CD4-positive, alpha-beta memory T cell (primary cell): ENCODE measurements at regions not wholly inside any gene's neighbourhood (a gene's known extent, or its start where the extent isn't known, plus 50 kb on each side); places are given as distances from the start of the nearest gene placed in this dataset.

ENCODE experiments used
- CTCF ChIA-PET: fragments of 350-600 bp; sonication (Branson Sonifier 250); formaldehyde crosslinking; loops from one replicate; lab custom pipeline; 2021; ENCODE audit warnings: inconsistent platforms; ENCODE audit not compliant: partially characterized antibody; lab: Charles Lee
- POLR2A ChIA-PET: fragments of 350-600 bp; sonication (Branson Sonifier 250); formaldehyde crosslinking; loops from one replicate; lab custom pipeline; 2021; ENCODE audit not compliant: partially characterized antibody; lab: Charles Lee
- DNase-seq, 5 donors: peaks; one replicate each; pipeline versions ENCODE4 v3.0.0 to v3.0.0-alpha.2; 2020 to 2022; ENCODE audit warnings: mixed read lengths in 1 of 5
- H3K27ac ChIP-seq: one replicate; pipeline ENCODE4 v1.7.0; 2013; ENCODE audit warnings: low read depth, low read length
- H3K27me3 ChIP-seq: 2 replicates; pipeline ENCODE4 v1.7.0; 2013; ENCODE audit warnings: mild to moderate bottlenecking, low read length, moderate library complexity; ENCODE audit not compliant: insufficient read depth
- H3K36me3 ChIP-seq: 2 replicates; pipeline ENCODE4 v1.7.0; 2013; ENCODE audit warnings: mild to moderate bottlenecking, low read length, moderate library complexity; ENCODE audit not compliant: insufficient read depth
- H3K4me1 ChIP-seq: 2 replicates; pipeline ENCODE4 v1.7.0; 2013; ENCODE audit warnings: mild to moderate bottlenecking, low read length, moderate library complexity; ENCODE audit not compliant: insufficient read depth
- H3K4me3 ChIP-seq, 2 donors: one replicate each; pipeline ENCODE4 v1.7.0; 2013; ENCODE audit warnings: low read length in 2 of 2, mild to moderate bottlenecking in 1 of 2
- H3K9me3 ChIP-seq, 2 donors: one replicate each; pipeline ENCODE4 v1.7.0; 2013; ENCODE audit warnings: low read length in 2 of 2, control low read depth in 1 of 2; ENCODE audit not compliant: control insufficient read depth in 1 of 2
- H3K27ac Mint-ChIP-seq, 7 donors: one replicate each; pipeline ENCODE4 v1.8.0; 2020 to 2021; ENCODE audit warnings: mixed read lengths in 7 of 7, mild to moderate bottlenecking in 6 of 7, inconsistent platforms in 3 of 7, moderate library complexity in 3 of 7
- H3K27me3 Mint-ChIP-seq, 2 donors: one replicate each; pipeline ENCODE4 v1.8.0; 2020 to 2021; ENCODE audit warnings: mixed read lengths in 2 of 2
- H3K36me3 Mint-ChIP-seq, 2 donors: one replicate each; pipeline ENCODE4 v1.8.0; 2020 to 2021; ENCODE audit warnings: mixed read lengths in 2 of 2, inconsistent platforms in 1 of 2, mild to moderate bottlenecking in 1 of 2
- H3K4me1 Mint-ChIP-seq, 4 donors: one replicate each; pipeline ENCODE4 v1.8.0; 2020 to 2021; ENCODE audit warnings: mixed read lengths in 4 of 4, mild to moderate bottlenecking in 1 of 4
- H3K4me3 Mint-ChIP-seq, 8 donors: one replicate each; pipeline ENCODE4 v1.8.0; 2020 to 2021; ENCODE audit warnings: mixed read lengths in 8 of 8, mild to moderate bottlenecking in 7 of 8, moderate library complexity in 6 of 8, inconsistent platforms in 3 of 8
- H3K9me3 Mint-ChIP-seq, 8 donors: one replicate each; pipeline ENCODE4 v1.8.0; 2020 to 2021; ENCODE audit warnings: mixed read lengths in 8 of 8, mild to moderate bottlenecking in 5 of 8, inconsistent platforms in 3 of 8, moderate library complexity in 1 of 8
- intact Hi-C: fragments of 100-400 bp; cut with micrococcal nuclease; formaldehyde crosslinking; loops from one replicate; pipeline ENCODE4 v1.15.1; 2023

DNA sequence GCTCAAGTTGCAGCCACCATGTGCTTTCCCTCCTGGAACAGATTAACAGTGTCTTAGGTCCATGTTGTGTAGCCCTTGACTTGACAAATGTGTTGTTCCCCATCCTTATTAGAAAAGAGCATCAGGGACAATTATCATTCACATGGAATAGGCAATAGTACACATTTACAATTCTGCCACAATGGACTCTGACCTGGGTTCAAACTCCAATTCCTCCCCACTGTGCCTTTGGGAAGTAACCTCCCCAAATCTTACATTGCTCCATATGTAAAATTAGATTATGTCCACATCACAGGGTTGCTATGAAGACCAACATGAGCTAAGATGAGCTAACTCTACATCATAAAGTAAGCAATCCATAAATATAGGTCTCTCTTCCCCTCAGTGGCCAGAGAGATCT, 193.8 kb downstream of the NRP2 start:
- DNase-seq, result no peak
- Histone ChIP-seq H3K9me3 (no peaks in the 10 kb centered on the region), H3K27me3 (no peaks in the 10 kb centered on the region), H3K36me3 (no peaks in the 10 kb centered on the region), H3K4me3 (no peak overlapping the region), H3K27ac (no peak overlapping the region), H3K4me1 (no peaks in the 10 kb centered on the region)
- CTCF ChIA-PET, result no interaction called here
- intact Hi-C loops, result no loop called here
- Mint-ChIP-seq H3K9me3 (peaks cover 0 to 5% (median 0%) of the 10 kb centered on the region in 8 donors), H3K27me3 (peaks cover 8 to 28% of the 10 kb centered on the region in 2 donors), H3K27ac (no peak overlapping the region), H3K4me1 (no peaks in the 10 kb centered on the region), H3K4me3 (no peak overlapping the region), H3K36me3 (no peaks in the 10 kb centered on the region)
- POLR2A ChIA-PET, result no interaction called here

- Histone ChIP-seq H3K4me3 (no peak overlapping the region), H3K9me3 (no peaks in the 10 kb centered on the region), H3K36me3 (no peaks in the 10 kb centered on the region), H3K27ac (no peak overlapping the region), H3K27me3 (no peaks in the 10 kb centered on the region), H3K4me1 (no peaks in the 10 kb centered on the region)
- intact Hi-C loops, result no loop called here
- no peak for DNase-seq
- CTCF ChIA-PET, result no interaction called here
- H3K27ac Mint-ChIP-seq, result no peak overlapping the region
- no peaks in the 10 kb centered on the region for H3K36me3 Mint-ChIP-seq
- peaks cover 7 to 34% of the 10 kb centered on the region in 2 donors for H3K27me3 Mint-ChIP-seq
- no peaks in the 10 kb centered on the region for H3K4me1 Mint-ChIP-seq
- H3K4me3 Mint-ChIP-seq, result no peak overlapping the region
- peaks cover 0 to 5% (median 0%) of the 10 kb centered on the region in 8 donors for H3K9me3 Mint-ChIP-seq
- POLR2A ChIA-PET, result no interaction called here
Observed at GRCh38 chr2:205872716-205873115, 190.4 kb downstream of the NRP2 start.

DNA sequence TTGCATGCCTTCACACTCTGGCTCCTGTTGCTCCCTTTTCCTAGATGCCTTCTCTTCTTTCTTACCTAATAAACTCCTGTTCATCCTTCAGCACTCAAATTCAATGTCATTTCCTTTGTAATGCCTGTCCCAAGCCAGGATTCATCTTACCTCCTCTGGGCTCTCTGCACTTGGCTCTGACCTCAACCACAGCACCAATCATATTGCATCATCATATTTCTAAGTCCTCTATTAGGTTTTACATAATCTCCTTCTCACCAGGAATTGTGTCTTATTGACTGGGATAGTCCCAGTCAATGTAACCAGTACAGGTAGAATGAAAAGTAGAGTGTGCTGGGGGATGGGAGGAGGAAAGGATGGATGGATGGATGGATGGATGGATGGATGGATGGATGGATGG, 187.1 kb downstream of the NRP2 start:
- Mint-ChIP-seq H3K36me3 (no peaks in the 10 kb centered on the region), H3K4me3 (no peak overlapping the region), H3K27ac (no peak overlapping the region), H3K27me3 (peaks cover 18 to 38% of the 10 kb centered on the region in 2 donors), H3K9me3 (peaks cover 0 to 5% (median 0%) of the 10 kb centered on the region in 8 donors), H3K4me1 (no peaks in the 10 kb centered on the region)
- Histone ChIP-seq H3K9me3 (no peaks in the 10 kb centered on the region), H3K4me3 (no peak overlapping the region), H3K27ac (no peak overlapping the region), H3K4me1 (no peaks in the 10 kb centered on the region), H3K27me3 (no peaks in the 10 kb centered on the region), H3K36me3 (no peaks in the 10 kb centered on the region)
- intact Hi-C loops, result no loop called here
- ChIA-PET POLR2A (no interaction called here), CTCF (no interaction called here)
- no peak for DNase-seq

- intact Hi-C loops, result no loop called here
- Mint-ChIP-seq H3K4me3 (no peak overlapping the region), H3K27me3 (peaks cover 21 to 38% of the 10 kb centered on the region in 2 donors), H3K27ac (no peak overlapping the region), H3K4me1 (no peaks in the 10 kb centered on the region), H3K9me3 (peaks cover 0 to 5% (median 0%) of the 10 kb centered on the region in 8 donors), H3K36me3 (no peaks in the 10 kb centered on the region)
- CTCF ChIA-PET, result no interaction called here
- no peak for DNase-seq
- Histone ChIP-seq H3K4me1 (no peaks in the 10 kb centered on the region), H3K36me3 (no peaks in the 10 kb centered on the region), H3K27me3 (no peaks in the 10 kb centered on the region), H3K4me3 (no peak overlapping the region), H3K27ac (no peak overlapping the region), H3K9me3 (no peaks in the 10 kb centered on the region)
- POLR2A ChIA-PET, result no interaction called here
Observed at GRCh38 chr2:205868773-205869333, 186.6 kb downstream of the NRP2 start.

GRCh38 chr2:205868053-205868452, 185.8 kb downstream of the NRP2 start:
- DNase-seq, result no peak
- no peaks in the 10 kb centered on the region for H3K9me3 Mint-ChIP-seq
- no peaks in the 10 kb centered on the region for H3K4me1 Mint-ChIP-seq
- peaks cover 24 to 34% of the 10 kb centered on the region in 2 donors for H3K27me3 Mint-ChIP-seq
- ChIA-PET CTCF (no interaction called here), POLR2A (no interaction called here)
- no peak overlapping the region for H3K4me3 Mint-ChIP-seq
- Histone ChIP-seq H3K9me3 (no peaks in the 10 kb centered on the region), H3K4me1 (no peaks in the 10 kb centered on the region), H3K27ac (no peak overlapping the region), H3K36me3 (no peaks in the 10 kb centered on the region), H3K4me3 (no peak overlapping the region), H3K27me3 (no peaks in the 10 kb centered on the region)
- intact Hi-C loops, result no loop called here
- no peaks in the 10 kb centered on the region for H3K36me3 Mint-ChIP-seq
- no peak overlapping the region for H3K27ac Mint-ChIP-seq

DNA sequence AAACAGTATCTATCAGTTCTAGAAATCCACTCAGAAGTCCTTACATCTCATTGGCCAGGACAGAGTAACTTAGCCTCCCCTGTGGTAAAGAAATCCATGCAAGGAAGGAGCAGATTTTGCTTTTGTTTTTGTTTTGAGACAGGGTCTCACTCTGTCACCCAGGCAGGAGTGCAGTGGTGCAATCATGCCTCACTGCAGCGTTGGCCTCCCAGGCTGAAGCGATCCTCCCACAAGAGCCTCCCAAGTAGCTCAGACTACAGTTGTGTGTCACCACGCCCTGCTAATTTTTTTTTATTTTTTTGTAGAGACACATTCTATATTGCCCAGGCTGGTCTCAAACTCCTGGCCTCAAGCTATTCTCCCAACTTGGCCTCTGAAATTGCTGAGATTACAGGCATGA, 185.1 kb downstream of the NRP2 start:
- intact Hi-C loops, result no loop called here
- H3K36me3 ChIP-seq, result no peaks in the 10 kb centered on the region
- Mint-ChIP-seq H3K36me3 (no peaks in the 10 kb centered on the region), H3K4me1 (no peaks in the 10 kb centered on the region), H3K4me3 (no peak overlapping the region), H3K27ac (no peak overlapping the region), H3K27me3 (peaks cover 24 to 29% of the 10 kb centered on the region in 2 donors), H3K9me3 (no peaks in the 10 kb centered on the region)
- H3K27ac ChIP-seq, result no peak overlapping the region
- POLR2A ChIA-PET, result no interaction called here
- H3K4me3 ChIP-seq, result no peak overlapping the region
- CTCF ChIA-PET, result no interaction called here
- H3K4me1 ChIP-seq, result no peaks in the 10 kb centered on the region
- DNase-seq, result no peak
- no peaks in the 10 kb centered on the region for H3K9me3 ChIP-seq
- H3K27me3 ChIP-seq, result no peaks in the 10 kb centered on the region

- POLR2A ChIA-PET, result no interaction called here
- no peaks in the 10 kb centered on the region for H3K36me3 ChIP-seq
- no peaks in the 10 kb centered on the region for H3K9me3 ChIP-seq
- intact Hi-C loops, result no loop called here
- no peaks in the 10 kb centered on the region for H3K4me1 Mint-ChIP-seq
- no peak overlapping the region for H3K4me3 ChIP-seq
- H3K27ac Mint-ChIP-seq, result no peak overlapping the region
- H3K27me3 Mint-ChIP-seq, result peaks cover 21 to 22% of the 10 kb centered on the region in 2 donors
- H3K4me1 ChIP-seq, result no peaks in the 10 kb centered on the region
- no peaks in the 10 kb centered on the region for H3K36me3 Mint-ChIP-seq
- H3K27me3 ChIP-seq, result no peaks in the 10 kb centered on the region
- no peak for DNase-seq
- CTCF ChIA-PET, result no interaction called here
- H3K27ac ChIP-seq, result no peak overlapping the region
- no peaks in the 10 kb centered on the region for H3K9me3 Mint-ChIP-seq
- H3K4me3 Mint-ChIP-seq, result no peak overlapping the region
Observed at GRCh38 chr2:205865905-205866441, 183.7 kb downstream of the NRP2 start.
